PFSK-1 (cell line): ENCODE measurements at regions not wholly inside any gene's neighbourhood (a gene's known extent, or its start where the extent isn't known, plus 50 kb on each side); places are given as distances from the start of the nearest gene placed in this dataset.

ENCODE experiments used
- FOXP2 ChIP-seq: optimal IDR thresholded peaks from 2 replicates; pipeline ENCODE3; 2011; ENCODE audit warnings: borderline replicate concordance, control low read depth, inconsistent platforms; ENCODE audit not compliant: insufficient read depth; ENCODE audit errors: extremely low read length, extremely low read depth
- TF ChIP-seq, protein P1 (sequence below), 2 experiments: IDR thresholded peaks; 2 replicates each; pipeline versions ENCODE4 v1.6.1 to v1.8.0; 2011 to 2012; ENCODE audit warnings: low read depth in 2 of 2, low read length in 2 of 2, control low read depth in 1 of 2, inconsistent platforms in 1 of 2, mild to moderate bottlenecking in 1 of 2, moderate library complexity in 1 of 2; ENCODE audit not compliant: insufficient read depth in 1 of 2

DNA sequence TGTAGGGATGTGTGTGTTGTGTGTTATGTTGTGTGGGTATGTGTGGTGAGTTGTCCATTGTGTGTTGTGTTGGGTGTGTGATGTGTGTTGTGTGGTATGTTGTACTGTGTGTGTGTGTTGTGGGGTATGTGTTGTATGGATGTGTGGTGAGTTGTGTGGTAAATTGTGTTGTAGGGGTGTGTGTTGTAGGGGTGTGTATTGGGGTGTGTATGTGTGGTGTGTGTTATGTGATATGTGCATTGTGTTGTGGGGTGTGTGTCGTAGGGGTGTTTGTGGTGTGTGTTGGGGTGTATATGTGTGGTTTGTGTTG, 97.8 kb upstream of the PODXL start:
- TF ChIP-seq, protein P1, sequence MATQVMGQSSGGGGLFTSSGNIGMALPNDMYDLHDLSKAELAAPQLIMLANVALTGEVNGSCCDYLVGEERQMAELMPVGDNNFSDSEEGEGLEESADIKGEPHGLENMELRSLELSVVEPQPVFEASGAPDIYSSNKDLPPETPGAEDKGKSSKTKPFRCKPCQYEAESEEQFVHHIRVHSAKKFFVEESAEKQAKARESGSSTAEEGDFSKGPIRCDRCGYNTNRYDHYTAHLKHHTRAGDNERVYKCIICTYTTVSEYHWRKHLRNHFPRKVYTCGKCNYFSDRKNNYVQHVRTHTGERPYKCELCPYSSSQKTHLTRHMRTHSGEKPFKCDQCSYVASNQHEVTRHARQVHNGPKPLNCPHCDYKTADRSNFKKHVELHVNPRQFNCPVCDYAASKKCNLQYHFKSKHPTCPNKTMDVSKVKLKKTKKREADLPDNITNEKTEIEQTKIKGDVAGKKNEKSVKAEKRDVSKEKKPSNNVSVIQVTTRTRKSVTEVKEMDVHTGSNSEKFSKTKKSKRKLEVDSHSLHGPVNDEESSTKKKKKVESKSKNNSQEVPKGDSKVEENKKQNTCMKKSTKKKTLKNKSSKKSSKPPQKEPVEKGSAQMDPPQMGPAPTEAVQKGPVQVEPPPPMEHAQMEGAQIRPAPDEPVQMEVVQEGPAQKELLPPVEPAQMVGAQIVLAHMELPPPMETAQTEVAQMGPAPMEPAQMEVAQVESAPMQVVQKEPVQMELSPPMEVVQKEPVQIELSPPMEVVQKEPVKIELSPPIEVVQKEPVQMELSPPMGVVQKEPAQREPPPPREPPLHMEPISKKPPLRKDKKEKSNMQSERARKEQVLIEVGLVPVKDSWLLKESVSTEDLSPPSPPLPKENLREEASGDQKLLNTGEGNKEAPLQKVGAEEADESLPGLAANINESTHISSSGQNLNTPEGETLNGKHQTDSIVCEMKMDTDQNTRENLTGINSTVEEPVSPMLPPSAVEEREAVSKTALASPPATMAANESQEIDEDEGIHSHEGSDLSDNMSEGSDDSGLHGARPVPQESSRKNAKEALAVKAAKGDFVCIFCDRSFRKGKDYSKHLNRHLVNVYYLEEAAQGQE (IDR thresholded peaks at IDR 0.05; ENCODE audit: insufficient read depth in 1 of 2, low read depth in 2 of 2, low read length in 2 of 2) = no peak
- no peak for TF ChIP-seq FOXP2
